H1 (cell line): ENCODE measurements at regions not wholly inside any gene's neighbourhood (a gene's known extent, or its start where the extent isn't known, plus 50 kb on each side); places are given as distances from the start of the nearest gene placed in this dataset.

ENCODE experiments used
- CTCF ChIA-PET: fragments of 300-600 bp; sonication (Branson Sonifier 250); formaldehyde crosslinking; loops from one replicate; lab custom pipeline; 2021; ENCODE audit not compliant: partially characterized antibody; lab: Charles Lee
- POLR2A ChIA-PET: fragments of 300-600 bp; sonication (Branson Sonifier 250); formaldehyde crosslinking; loops from one replicate; lab custom pipeline; 2021; ENCODE audit warnings: inconsistent platforms; ENCODE audit not compliant: partially characterized antibody; lab: Charles Lee
- DNase-seq, 2 experiments: peaks; one replicate each; pipeline versions ENCODE4 v3.0.0 to v3.0.0-alpha.2; 2010 to 2022; ENCODE audit warnings: low spot score in 2 of 2, low read depth in 1 of 2, mixed read lengths in 1 of 2
- FAIRE-seq: peaks from 2 replicates; lab custom pipeline; 2011; peaks lifted over from hg19 to GRCh38; lab: Jason Lieb, UNC
- H2AFZ ChIP-seq: 2 replicates; pipeline ENCODE4 v1.8.1; 2012; ENCODE audit warnings: low read length, inconsistent platforms
- H2AK5ac ChIP-seq: 2 replicates; pipeline ENCODE4 v1.6.1; 2013; ENCODE audit warnings: low read depth, low read length
- H2BK120ac ChIP-seq: replicated peaks from 2 replicates; pipeline ENCODE3; 2013; ENCODE audit warnings: low read depth, low read length, inconsistent platforms
- H2BK12ac ChIP-seq: 2 replicates; pipeline ENCODE4 v1.6.1; 2013; ENCODE audit warnings: low read depth, low read length
- H2BK15ac ChIP-seq: 2 replicates; pipeline ENCODE4 v1.6.1; 2013; ENCODE audit warnings: low read length
- H2BK20ac ChIP-seq: 2 replicates; pipeline ENCODE4 v1.6.1; 2013; ENCODE audit warnings: low read length
- H2BK5ac ChIP-seq: 2 replicates; pipeline ENCODE4 v1.6.1; 2013; ENCODE audit warnings: low read depth, low read length
- H3K14ac ChIP-seq: 2 replicates; pipeline ENCODE4 v1.6.1; 2013; ENCODE audit warnings: inconsistent platforms; ENCODE audit not compliant: insufficient read length
- H3K18ac ChIP-seq: 2 replicates; pipeline ENCODE4 v1.6.1; 2013; ENCODE audit warnings: low read length; ENCODE audit errors: extremely low read depth
- H3K23ac ChIP-seq: 2 replicates; pipeline ENCODE4 v1.6.1; 2013; ENCODE audit warnings: inconsistent platforms; ENCODE audit not compliant: insufficient read length
- H3K23me2 ChIP-seq: 2 replicates; pipeline ENCODE4 v1.6.1; 2013; ENCODE audit warnings: low read depth, low read length
- H3K27ac ChIP-seq: 2 replicates; pipeline ENCODE4 v1.6.1; 2011; ENCODE audit warnings: low read depth, low read length, inconsistent platforms
- H3K27me3 ChIP-seq, 4 experiments: replicated peaks in 1 of 4; 1 replicate in 1 of 4; 2 replicates in 3 of 4; pipeline versions ENCODE4 v1.6.1 to v1.8.1; 2011 to 2013; ENCODE audit warnings: low read length in 3 of 4, mild to moderate bottlenecking in 3 of 4, inconsistent platforms in 2 of 4, mixed read lengths in 2 of 4, moderate library complexity in 1 of 4; ENCODE audit not compliant: control insufficient read depth in 3 of 4, insufficient read depth in 3 of 4; ENCODE audit errors: extremely low read depth in 1 of 4
- H3K36me3 ChIP-seq, 4 experiments: 2 replicates each; pipeline versions ENCODE4 v1.6.1 to v1.8.1; 2011 to 2013; ENCODE audit warnings: mild to moderate bottlenecking in 4 of 4, low read length in 3 of 4, moderate library complexity in 2 of 4, control low read depth in 1 of 4, inconsistent platforms in 1 of 4; ENCODE audit not compliant: insufficient read depth in 4 of 4, control insufficient read depth in 2 of 4
- H3K4ac ChIP-seq: replicated peaks from 2 replicates; pipeline ENCODE3; 2013; ENCODE audit warnings: low read length, low read depth, mixed read lengths, inconsistent platforms; ENCODE audit not compliant: insufficient read length
- H3K4me1 ChIP-seq, 4 experiments: replicated peaks in 1 of 4; 1 replicate in 1 of 4; 2 replicates in 3 of 4; pipeline versions ENCODE4 v1.6.1 to v1.8.1; 2011 to 2013; ENCODE audit warnings: low read length in 3 of 4, inconsistent platforms in 2 of 4, mixed read lengths in 1 of 4; ENCODE audit not compliant: insufficient read depth in 4 of 4, control insufficient read depth in 3 of 4
- H3K4me2 ChIP-seq, 2 experiments: 2 replicates each; pipeline versions ENCODE4 v1.6.1 to v1.8.1; 2011 to 2013; ENCODE audit warnings: low read depth in 2 of 2, low read length in 2 of 2, control low read depth in 1 of 2, inconsistent platforms in 1 of 2, mild to moderate bottlenecking in 1 of 2; ENCODE audit not compliant: insufficient read depth in 1 of 2
- H3K4me3 ChIP-seq, 4 experiments: fragments of 200-600, 300-600 bp in 1 of 4; sonication (generic), shearing (Covaris generic), sonication (Bioruptor Twin) in 1 of 4; 2 replicates each; pipeline versions ENCODE4 v1.5.1 to v1.8.1; 2011 to 2016; ENCODE audit warnings: low read length in 4 of 4, low read depth in 3 of 4, control low read depth in 2 of 4, inconsistent platforms in 2 of 4, mild to moderate bottlenecking in 2 of 4, mixed read lengths in 1 of 4, moderate library complexity in 1 of 4; ENCODE audit not compliant: insufficient read depth in 2 of 4; ENCODE audit errors: extremely low read depth in 1 of 4
- H3K56ac ChIP-seq: replicated peaks from 2 replicates; pipeline ENCODE3; 2013; ENCODE audit warnings: low read depth, mild to moderate bottlenecking, mixed read lengths, low read length, inconsistent platforms; ENCODE audit not compliant: insufficient read length
- H3K79me1 ChIP-seq: 2 replicates; pipeline ENCODE4 v1.6.1; 2013; ENCODE audit warnings: low read depth, low read length, control low read depth
- H3K79me2 ChIP-seq, 2 experiments: 2 replicates each; pipeline versions ENCODE4 v1.6.1 to v1.8.1; 2012 to 2013; ENCODE audit warnings: low read length in 2 of 2, mild to moderate bottlenecking in 2 of 2, inconsistent platforms in 1 of 2; ENCODE audit not compliant: insufficient read depth in 2 of 2, control insufficient read depth in 1 of 2
- H3K9ac ChIP-seq, 4 experiments: replicated peaks in 1 of 4; 1 replicate in 1 of 4; 2 replicates in 3 of 4; pipeline versions ENCODE4 v1.6.1 to v1.8.1; 2011 to 2013; ENCODE audit warnings: low read depth in 3 of 4, low read length in 3 of 4, control low read depth in 2 of 4, mild to moderate bottlenecking in 2 of 4, moderate library complexity in 2 of 4, inconsistent platforms in 1 of 4; ENCODE audit errors: extremely low read depth in 1 of 4
- H3K9me3 ChIP-seq, 2 experiments: 2 replicates each; pipeline versions ENCODE4 v1.6.1 to v1.8.1; 2012 to 2013; ENCODE audit warnings: mild to moderate bottlenecking in 2 of 2, moderate library complexity in 2 of 2, control low read depth in 1 of 2, inconsistent platforms in 1 of 2, low read depth in 1 of 2, low read length in 1 of 2, mixed read lengths in 1 of 2; ENCODE audit not compliant: insufficient read depth in 2 of 2
- H4K20me1 ChIP-seq, 2 experiments: replicated peaks in 1 of 2; 2 replicates each; pipeline versions ENCODE3 to v1.8.1; 2011 to 2013; ENCODE audit warnings: inconsistent platforms in 2 of 2, low read length in 2 of 2, mild to moderate bottlenecking in 1 of 2; ENCODE audit not compliant: insufficient read depth in 2 of 2, control insufficient read depth in 1 of 2
- H4K5ac ChIP-seq: 2 replicates; pipeline ENCODE4 v1.6.1; 2013; ENCODE audit warnings: low read length, low read depth, mixed read lengths, inconsistent platforms; ENCODE audit not compliant: insufficient read length
- H4K8ac ChIP-seq: 2 replicates; pipeline ENCODE4 v1.8.0; 2013; ENCODE audit warnings: mild to moderate bottlenecking, moderate library complexity, low read length, inconsistent platforms; ENCODE audit not compliant: insufficient read depth; ENCODE audit errors: extremely low read depth
- H4K91ac ChIP-seq: replicated peaks from 2 replicates; pipeline ENCODE3; 2013; ENCODE audit warnings: low read length, mixed read lengths, inconsistent platforms; ENCODE audit not compliant: insufficient read length
- ASH2L ChIP-seq: fragments of 200-600, 300-600 bp; sonication (generic); IDR thresholded peaks from one replicate; pipeline ENCODE4 v1.7.1; 2017; ENCODE audit warnings: low read length
- ATF3 ChIP-seq: IDR thresholded peaks from 2 replicates; pipeline ENCODE4 v1.6.1; 2011; ENCODE audit warnings: low read depth, mild to moderate bottlenecking, low read length; ENCODE audit not compliant: insufficient read depth
- E2F6 ChIP-seq: IDR thresholded peaks from 2 replicates; pipeline ENCODE4 v1.6.1; 2012; ENCODE audit warnings: inconsistent platforms
- SIX5 ChIP-seq: IDR thresholded peaks from 2 replicates; pipeline ENCODE4 v1.6.1; 2011; ENCODE audit warnings: mild to moderate bottlenecking, low read depth, low read length
- SP1 ChIP-seq: IDR thresholded peaks from 2 replicates; pipeline ENCODE4 v1.6.1; 2011; ENCODE audit warnings: low read depth, low read length
- TAF7 ChIP-seq: optimal IDR thresholded peaks from 2 replicates; pipeline ENCODE3; 2011; ENCODE audit warnings: low read depth, mild to moderate bottlenecking, inconsistent platforms, low read length, moderate library complexity, borderline replicate concordance
- WGBS, 2 experiments: shearing (Covaris generic) in 1 of 2; methylation state at CpG; one replicate each; pipeline versions ENCODE4 v1.1.6 to v1.1.7; 2013 to 2015; ENCODE audit warnings: low lambda C conversion rate in 2 of 2, mixed read lengths in 2 of 2, inconsistent platforms in 1 of 2, low coverage in 1 of 2, missing lambda C conversion rate in 1 of 2; ENCODE audit not compliant: insufficient replicate concordance in 2 of 2, insufficient coverage in 1 of 2, insufficient read length in 1 of 2; ENCODE audit errors: extremely low coverage in 1 of 2, missing lambda C conversion rate in 1 of 2; 5-methylcytosine and 5-hydroxymethylcytosine counted together

GRCh38 chr13:90493667-90494066 lies 853.8 kb upstream of the MIR17HG start:
- H2BK120ac ChIP-seq, result no peak overlapping the region
- no peaks in the 10 kb centered on the region for H3K79me2 ChIP-seq
- no peak overlapping the region for H2BK5ac ChIP-seq
- no peak overlapping the region for H2AK5ac ChIP-seq
- H3K9me3 ChIP-seq, result peaks cover 0 to 6% of the 10 kb centered on the region in 2 experiments; a peak in 1 of 4 replicates
- H3K18ac ChIP-seq, result no peak overlapping the region
- ChIA-PET POLR2A (no interaction called here), CTCF (interaction anchor here (0.6 to 0.8 kb wide), 2 partner anchors 247 to 373 kb away, joined by 3 read pairs; no protein-coding TSS in a partner anchor)
- no peak overlapping the region for H3K23ac ChIP-seq
- H2BK12ac ChIP-seq, result no peak overlapping the region
- no peak overlapping the region for H3K14ac ChIP-seq
- no peak overlapping the region for H3K27ac ChIP-seq
- 88% methylated on average over 2 of the region's 2 CpGs; no CpG with 5 or more reads in 1 of the 2 experiments for WGBS, 2 experiments
- DNase-seq (no peak), FAIRE-seq (no peak)
- no peak overlapping the region for H2AFZ ChIP-seq
- H4K8ac ChIP-seq, result no peak overlapping the region
- H3K23me2 ChIP-seq, result no peaks in the 10 kb centered on the region
- H3K36me3 ChIP-seq, result no peaks in the 10 kb centered on the region
- H3K9ac ChIP-seq, result no peak overlapping the region
- H3K4me2 ChIP-seq, result no peak overlapping the region
- no peaks in the 10 kb centered on the region for H4K20me1 ChIP-seq
- no peak overlapping the region for H4K5ac ChIP-seq
- H2BK15ac ChIP-seq, result no peak overlapping the region
- no peak overlapping the region for H3K56ac ChIP-seq
- H3K79me1 ChIP-seq, result no peaks in the 10 kb centered on the region
- no peak overlapping the region for H3K4ac ChIP-seq
- TF ChIP-seq ASH2L (no peak), SIX5 (no peak), ATF3 (no peak), SP1 (no peak), E2F6 (no peak), TAF7 (no peak)
- no peak overlapping the region for H2BK20ac ChIP-seq
- no peaks in the 10 kb centered on the region for H3K27me3 ChIP-seq
- H3K4me3 ChIP-seq, result no peak overlapping the region
- no peaks in the 10 kb centered on the region for H3K4me1 ChIP-seq
- no peak overlapping the region for H4K91ac ChIP-seq
